ENCODE measurements at regions not wholly inside any gene's neighbourhood (a gene's known extent, or its start where the extent isn't known, plus 50 kb on each side); places are given as distances from the start of the nearest gene placed in this dataset.

DNA sequence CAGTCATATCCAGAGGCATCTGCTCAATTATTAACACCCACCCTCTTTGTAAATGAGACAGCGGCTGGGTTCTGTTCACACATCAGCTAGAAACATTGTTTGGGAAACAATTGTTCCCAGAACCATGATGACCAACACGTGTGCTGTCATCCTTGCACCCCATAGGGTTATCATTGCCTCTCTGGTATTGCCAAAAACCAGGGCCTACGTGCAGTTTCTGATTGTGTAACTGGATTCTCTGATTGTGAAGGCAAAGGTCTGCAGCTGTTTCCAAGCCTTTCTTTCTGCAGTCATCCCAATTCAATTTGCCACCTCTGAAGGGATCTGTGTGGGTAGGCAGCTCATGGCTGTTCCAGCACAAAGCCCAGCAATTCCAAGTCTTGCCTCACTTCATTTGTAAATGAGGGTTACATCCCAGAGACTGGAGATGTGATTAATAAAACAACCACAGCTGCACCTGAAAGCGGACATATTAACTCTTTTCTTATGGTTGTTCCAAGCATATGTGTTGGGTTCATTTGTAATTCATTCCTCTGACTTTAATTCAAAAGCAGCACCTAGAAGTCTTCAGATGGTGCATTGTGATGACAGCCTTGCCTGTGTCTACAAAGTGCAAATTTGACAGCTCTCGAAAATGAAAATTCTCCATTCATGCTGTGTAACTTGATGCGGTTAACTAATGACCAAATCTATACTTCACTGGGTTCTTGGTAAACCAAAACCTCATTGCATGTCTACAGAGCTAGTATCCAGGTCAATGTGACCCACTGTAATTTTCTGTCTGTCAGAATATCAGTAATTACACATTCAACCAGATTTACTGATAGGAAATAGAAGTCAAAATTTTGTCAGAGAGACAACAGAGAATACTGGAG lies 66.6 kb downstream of the YIPF5 start:
- no peak for DNase-seq (ENCODE audit: low spot score)
- no peak for TF ChIP-seq CTCF (IDR thresholded peaks at IDR 0.05; ENCODE audit: extremely low read depth, missing control alignments)

- TF ChIP-seq CTCF (IDR thresholded peaks at IDR 0.05; ENCODE audit: extremely low read depth, missing control alignments) = no peak
- no peak for DNase-seq (ENCODE audit: low spot score)
Measured at GRCh38 chr5:144105371-144105770, 65.1 kb downstream of the YIPF5 start.

GRCh38 chr5:144108131-144108530 lies 62.3 kb downstream of the YIPF5 start:
- TF ChIP-seq CTCF (IDR thresholded peaks at IDR 0.05; ENCODE audit: extremely low read depth, missing control alignments) = no peak
- no peak for DNase-seq (ENCODE audit: low spot score)

Measured in GM20000 (cell line).